Endodermal cell (in vitro differentiated cells): ENCODE measurements at regions not wholly inside any gene's neighbourhood (a gene's known extent, or its start where the extent isn't known, plus 50 kb on each side); places are given as distances from the start of the nearest gene placed in this dataset.
"Not testable (repeated sequence)": the region's sequence is repeated elsewhere in the genome, so short reads cannot be mapped to it uniquely, and the experiment has no call there.

Experiments used
- DNase-seq: peaks from one replicate; pipeline ENCODE4 v3.0.0-alpha.2; 2017
- H3K27ac ChIP-seq: 2 replicates; pipeline ENCODE4 v1.5.1; 2013; ENCODE audit warnings: mild to moderate bottlenecking, low read depth, low read length, moderate library complexity
- H3K27me3 ChIP-seq: 2 replicates; pipeline ENCODE4 v1.6.1; 2013; ENCODE audit warnings: mild to moderate bottlenecking, low read length, moderate library complexity; ENCODE audit not compliant: insufficient read depth, control insufficient read depth, poor library complexity, severe bottlenecking
- H3K36me3 ChIP-seq: 2 replicates; pipeline ENCODE4 v1.7.0; 2013; ENCODE audit warnings: mild to moderate bottlenecking, low read length, moderate library complexity; ENCODE audit not compliant: control insufficient read depth, insufficient read depth
- H3K4me1 ChIP-seq: one replicate; pipeline ENCODE4 v1.7.0; 2013; ENCODE audit warnings: low read length; ENCODE audit not compliant: control insufficient read depth, insufficient read depth
- H3K4me3 ChIP-seq: 2 replicates; pipeline ENCODE4 v1.5.1; 2013; ENCODE audit warnings: mild to moderate bottlenecking, low read length, moderate library complexity
- H3K9ac ChIP-seq: 2 replicates; pipeline ENCODE4 v1.6.1; 2013; ENCODE audit warnings: mild to moderate bottlenecking, low read length, moderate library complexity; ENCODE audit not compliant: poor library complexity, severe bottlenecking; ENCODE audit errors: extremely low read depth
- H3K9me3 ChIP-seq: 2 replicates; pipeline ENCODE4 v1.6.1; 2013; ENCODE audit warnings: mild to moderate bottlenecking, low read length, moderate library complexity; ENCODE audit not compliant: control insufficient read depth
- H3K27ac Mint-ChIP-seq: 2 replicates; pipeline ENCODE4 v1.8.0; 2020; ENCODE audit warnings: mixed read lengths
- H3K27me3 Mint-ChIP-seq: 2 replicates; pipeline ENCODE4 v1.8.0; 2021; ENCODE audit warnings: mild to moderate bottlenecking, mixed read lengths; ENCODE audit not compliant: insufficient read depth
- H3K36me3 Mint-ChIP-seq: 2 replicates; pipeline ENCODE4 v1.8.0; 2020; ENCODE audit warnings: low read depth, mixed read lengths
- H3K4me1 Mint-ChIP-seq: 2 replicates; pipeline ENCODE4 v1.8.0; 2020; ENCODE audit warnings: mixed read lengths
- H3K4me3 Mint-ChIP-seq: 2 replicates; pipeline ENCODE4 v1.8.0; 2020; ENCODE audit warnings: mild to moderate bottlenecking, moderate library complexity, mixed read lengths
- H3K9me3 Mint-ChIP-seq: 2 replicates; pipeline ENCODE4 v1.8.0; 2020; ENCODE audit warnings: mild to moderate bottlenecking, mixed read lengths
- WGBS, 2 experiments: methylation state at CpG; one replicate each; pipeline versions ENCODE4 v1.1.5 to v1.1.7; 2013; ENCODE audit warnings: missing lambda C conversion rate in 2 of 2, mixed read lengths in 1 of 2; ENCODE audit not compliant: insufficient coverage in 1 of 2, insufficient read length in 1 of 2; 5-methylcytosine and 5-hydroxymethylcytosine counted together
- TF ChIP-seq, protein P1 (sequence below): fragments of 200-600 bp; sonication (generic); conservative IDR thresholded peaks from 2 replicates; pipeline ENCODE4 v1.5.0; 2021; ENCODE audit warnings: antibody characterized with exemption, mild to moderate bottlenecking

DNA sequence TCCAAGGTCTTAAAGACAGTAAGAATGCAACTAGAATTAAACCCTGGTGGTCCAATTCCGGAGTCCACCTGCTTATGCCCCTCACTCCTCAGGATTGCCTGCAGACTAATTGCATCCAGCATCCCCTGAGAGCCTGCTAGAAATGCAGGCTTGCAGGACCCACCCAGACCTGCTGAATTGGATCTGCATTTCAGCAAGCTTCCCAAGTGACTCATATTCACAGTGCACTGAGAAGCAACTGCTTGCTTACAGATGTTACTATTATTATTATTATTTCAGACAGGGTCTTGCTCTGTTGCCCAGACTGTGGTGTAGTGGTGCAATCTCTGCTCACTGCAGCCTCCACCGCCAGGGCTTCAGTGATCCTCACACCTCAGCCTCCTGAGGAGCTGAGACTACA lies 83.5 kb upstream of the VGLL4 start:
- TF ChIP-seq, protein P1, sequence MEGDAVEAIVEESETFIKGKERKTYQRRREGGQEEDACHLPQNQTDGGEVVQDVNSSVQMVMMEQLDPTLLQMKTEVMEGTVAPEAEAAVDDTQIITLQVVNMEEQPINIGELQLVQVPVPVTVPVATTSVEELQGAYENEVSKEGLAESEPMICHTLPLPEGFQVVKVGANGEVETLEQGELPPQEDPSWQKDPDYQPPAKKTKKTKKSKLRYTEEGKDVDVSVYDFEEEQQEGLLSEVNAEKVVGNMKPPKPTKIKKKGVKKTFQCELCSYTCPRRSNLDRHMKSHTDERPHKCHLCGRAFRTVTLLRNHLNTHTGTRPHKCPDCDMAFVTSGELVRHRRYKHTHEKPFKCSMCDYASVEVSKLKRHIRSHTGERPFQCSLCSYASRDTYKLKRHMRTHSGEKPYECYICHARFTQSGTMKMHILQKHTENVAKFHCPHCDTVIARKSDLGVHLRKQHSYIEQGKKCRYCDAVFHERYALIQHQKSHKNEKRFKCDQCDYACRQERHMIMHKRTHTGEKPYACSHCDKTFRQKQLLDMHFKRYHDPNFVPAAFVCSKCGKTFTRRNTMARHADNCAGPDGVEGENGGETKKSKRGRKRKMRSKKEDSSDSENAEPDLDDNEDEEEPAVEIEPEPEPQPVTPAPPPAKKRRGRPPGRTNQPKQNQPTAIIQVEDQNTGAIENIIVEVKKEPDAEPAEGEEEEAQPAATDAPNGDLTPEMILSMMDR = no peak
- no peak for DNase-seq

DNA sequence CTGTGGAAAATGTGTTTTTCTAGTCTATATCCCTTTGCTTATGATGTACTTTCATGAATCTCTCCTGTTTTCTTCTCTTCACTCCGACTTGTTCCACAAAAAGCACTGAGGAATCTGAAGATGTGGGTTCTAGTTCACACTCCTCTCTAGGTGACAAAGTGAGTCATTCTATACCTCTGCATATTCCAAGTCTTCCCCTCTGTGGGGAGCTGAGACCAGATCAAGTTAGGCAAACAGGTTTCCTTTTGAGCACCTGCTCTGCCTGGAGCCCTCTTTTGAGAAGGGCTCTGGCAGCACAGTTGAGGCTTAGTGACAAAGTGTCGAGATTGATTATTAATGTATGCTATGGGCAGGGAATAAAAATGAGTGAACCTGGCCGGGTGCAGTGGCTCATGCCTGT lies 82.4 kb upstream of the VGLL4 start:
- Histone ChIP-seq H3K9ac (no peak overlapping the region), H3K4me1 (peaks cover under 1% of the 10 kb centered on the region), H3K27ac (no peak overlapping the region), H3K9me3 (no peaks in the 10 kb centered on the region), H3K27me3 (peaks cover 21% of the 10 kb centered on the region), H3K4me3 (no peak overlapping the region), H3K36me3 (no peaks in the 10 kb centered on the region)
- 70 to 76% methylated on average over 1 to 3 of the region's 3 CpGs for WGBS, 2 experiments
- TF ChIP-seq, protein P1 = no peak
- Mint-ChIP-seq H3K4me1 (peaks cover 3% of the 10 kb centered on the region), H3K27ac (no peak overlapping the region), H3K4me3 (no peak overlapping the region), H3K27me3 (peaks cover 16% of the 10 kb centered on the region), H3K9me3 (no peaks in the 10 kb centered on the region), H3K36me3 (no peaks in the 10 kb centered on the region)
- peak; percentile 68 for DNase-seq

More for the DNA sequence above, 83.5 kb upstream of the VGLL4 start:
- no peaks in the 10 kb centered on the region for H3K36me3 Mint-ChIP-seq
- H3K27ac Mint-ChIP-seq = no peak overlapping the region
- H3K27me3 ChIP-seq = peaks cover 18% of the 10 kb centered on the region
- no peaks in the 10 kb centered on the region for H3K9me3 ChIP-seq
- H3K9ac ChIP-seq = no peak overlapping the region
- H3K4me1 Mint-ChIP-seq = no peaks in the 10 kb centered on the region
- 87 to 88% methylated on average over 2 of the region's 2 CpGs for WGBS, 2 experiments
- no peaks in the 10 kb centered on the region for H3K9me3 Mint-ChIP-seq
- no peak overlapping the region for H3K4me3 Mint-ChIP-seq
- no peak overlapping the region for H3K4me3 ChIP-seq
- H3K27me3 Mint-ChIP-seq = peaks cover 12% of the 10 kb centered on the region
- H3K36me3 ChIP-seq = no peaks in the 10 kb centered on the region
- no peak overlapping the region for H3K27ac ChIP-seq
- H3K4me1 ChIP-seq = no peaks in the 10 kb centered on the region

DNA sequence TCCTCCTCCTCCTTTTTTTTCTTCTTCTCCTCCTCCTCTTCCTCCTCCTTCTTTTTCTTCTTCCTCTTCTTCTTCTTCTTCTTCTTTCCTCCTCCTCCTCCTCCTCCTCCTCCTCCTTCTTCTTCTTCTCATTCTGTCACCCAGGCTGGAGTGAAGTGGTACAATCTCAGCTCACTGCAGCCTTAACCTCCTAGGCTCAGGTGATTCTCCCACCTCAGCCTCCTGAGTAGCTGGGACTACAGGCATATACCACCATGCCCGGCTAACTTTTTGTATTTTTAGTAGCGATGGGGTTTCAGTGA lies 81.6 kb upstream of the VGLL4 start:
- not testable (repeated sequence) for H3K9me3 Mint-ChIP-seq, H3K9me3 ChIP-seq, H3K4me1 ChIP-seq, H3K36me3 ChIP-seq, H3K4me3 ChIP-seq, H3K4me3 Mint-ChIP-seq, H3K36me3 Mint-ChIP-seq, H3K27ac ChIP-seq, DNase-seq, H3K9ac ChIP-seq, H3K27ac Mint-ChIP-seq
- WGBS, 2 experiments = 86 to 94% methylated on average over 2 of the region's 2 CpGs
- H3K27me3 ChIP-seq = peaks cover 23% of the 10 kb centered on the region
- Mint-ChIP-seq H3K27me3 (peaks cover 19% of the 10 kb centered on the region), H3K4me1 (peaks cover 11% of the 10 kb centered on the region)

DNA sequence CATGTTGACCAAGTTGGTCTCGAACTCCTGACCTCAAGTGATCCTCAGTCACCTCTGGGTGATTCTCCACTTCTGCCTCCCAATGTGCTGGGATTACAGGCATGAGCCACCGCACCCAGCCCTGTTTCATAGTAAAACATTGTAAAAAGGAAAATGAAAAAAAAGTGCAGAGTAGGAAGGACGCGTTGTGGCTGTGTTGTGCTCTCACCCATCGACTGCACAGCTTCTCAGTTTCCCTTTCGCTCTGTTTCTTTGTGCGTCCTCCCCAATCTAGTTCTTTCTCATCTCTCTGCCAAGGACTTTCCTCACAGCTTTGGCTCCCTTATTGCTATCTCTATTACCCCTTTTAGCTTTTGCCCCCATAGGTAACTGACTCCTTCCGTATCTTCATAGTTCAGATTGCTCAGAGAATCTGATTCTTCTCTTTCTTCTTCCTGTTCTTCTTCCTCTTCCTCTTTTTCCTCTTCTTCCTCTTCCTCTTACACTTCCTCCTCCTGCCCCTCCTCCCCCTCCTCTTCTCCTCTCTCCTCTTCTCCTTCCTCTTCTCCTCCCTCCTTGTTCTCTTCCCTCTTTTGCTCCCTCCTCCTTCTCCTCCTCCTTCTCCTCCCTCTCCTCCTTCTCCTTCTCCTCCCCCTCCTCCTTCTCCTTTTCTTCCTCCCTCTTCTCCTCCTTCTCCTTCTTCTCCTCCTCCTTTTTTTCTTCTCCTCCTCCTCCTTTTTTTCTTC lies 81.1 kb upstream of the VGLL4 start:
- Histone ChIP-seq H3K9me3 (no peaks in the 10 kb centered on the region), H3K4me1 (peaks cover 5% of the 10 kb centered on the region), H3K4me3 (no peak overlapping the region), H3K27ac (no peak overlapping the region), H3K27me3 (peaks cover 23% of the 10 kb centered on the region), H3K9ac (no peak overlapping the region), H3K36me3 (no peaks in the 10 kb centered on the region)
- Mint-ChIP-seq H3K4me1 (peaks cover 11% of the 10 kb centered on the region), H3K27ac (no peak overlapping the region), H3K4me3 (no peak overlapping the region), H3K9me3 (no peaks in the 10 kb centered on the region), H3K36me3 (no peaks in the 10 kb centered on the region), H3K27me3 (peaks cover 19% of the 10 kb centered on the region)
- WGBS, 2 experiments = 92 to 94% methylated on average over 8 of the region's 8 CpGs
- DNase-seq = no peak
- TF ChIP-seq, protein P1 = no peak
